ENCODE measurements at regions not wholly inside any gene's neighbourhood (a gene's known extent, or its start where the extent isn't known, plus 50 kb on each side); places are given as distances from the start of the nearest gene placed in this dataset.

GRCh38 chrX:96407981-96408380, 276.7 kb upstream of the DIAPH2 start:
- TF ChIP-seq CTCF (IDR thresholded peaks at IDR 0.05), result no peak
- no peak for TF ChIP-seq POLR2AphosphoS5 (IDR thresholded peaks at IDR 0.05)
- no peak for TF ChIP-seq POLR2A (IDR thresholded peaks at IDR 0.05)
- TF ChIP-seq EP300 (IDR thresholded peaks at IDR 0.05), result no peak
